C4-2B (cell line): ENCODE measurements at regions not wholly inside any gene's neighbourhood (a gene's known extent, or its start where the extent isn't known, plus 50 kb on each side); places are given as distances from the start of the nearest gene placed in this dataset.

Source experiments
- ZFX ChIP-seq: fragments of 450-650 bp; IDR thresholded peaks from 2 replicates; pipeline ENCODE4 v1.6.1; 2017
- TF ChIP-seq, protein P1 (sequence below): fragments of 450-650 bp; conservative IDR thresholded peaks from 2 replicates; pipeline ENCODE4 v1.5.1; 2017; ENCODE audit warnings: mild to moderate bottlenecking

DNA sequence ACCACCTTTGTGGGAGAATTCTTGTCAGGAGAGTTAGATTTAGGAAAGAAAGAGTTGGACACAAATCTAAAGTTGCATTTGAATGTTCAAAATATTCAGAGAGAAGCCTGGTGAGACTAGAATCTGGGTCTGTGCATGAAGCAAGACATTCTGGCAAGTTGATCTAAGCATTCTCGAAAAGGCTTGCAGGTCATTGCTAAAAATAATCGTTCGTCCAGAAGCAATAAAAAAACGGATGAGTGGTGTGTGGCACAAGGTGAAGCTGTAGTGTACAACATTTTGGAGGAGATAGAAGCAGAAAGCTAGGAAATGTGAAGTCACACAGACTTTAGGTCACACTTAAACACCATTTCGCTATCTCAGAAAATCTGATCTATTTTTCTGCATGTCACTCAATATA lies 114.9 kb upstream of the IFNGR1 start:
- TF ChIP-seq, protein P1, sequence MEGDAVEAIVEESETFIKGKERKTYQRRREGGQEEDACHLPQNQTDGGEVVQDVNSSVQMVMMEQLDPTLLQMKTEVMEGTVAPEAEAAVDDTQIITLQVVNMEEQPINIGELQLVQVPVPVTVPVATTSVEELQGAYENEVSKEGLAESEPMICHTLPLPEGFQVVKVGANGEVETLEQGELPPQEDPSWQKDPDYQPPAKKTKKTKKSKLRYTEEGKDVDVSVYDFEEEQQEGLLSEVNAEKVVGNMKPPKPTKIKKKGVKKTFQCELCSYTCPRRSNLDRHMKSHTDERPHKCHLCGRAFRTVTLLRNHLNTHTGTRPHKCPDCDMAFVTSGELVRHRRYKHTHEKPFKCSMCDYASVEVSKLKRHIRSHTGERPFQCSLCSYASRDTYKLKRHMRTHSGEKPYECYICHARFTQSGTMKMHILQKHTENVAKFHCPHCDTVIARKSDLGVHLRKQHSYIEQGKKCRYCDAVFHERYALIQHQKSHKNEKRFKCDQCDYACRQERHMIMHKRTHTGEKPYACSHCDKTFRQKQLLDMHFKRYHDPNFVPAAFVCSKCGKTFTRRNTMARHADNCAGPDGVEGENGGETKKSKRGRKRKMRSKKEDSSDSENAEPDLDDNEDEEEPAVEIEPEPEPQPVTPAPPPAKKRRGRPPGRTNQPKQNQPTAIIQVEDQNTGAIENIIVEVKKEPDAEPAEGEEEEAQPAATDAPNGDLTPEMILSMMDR: no peak
- no peak for TF ChIP-seq ZFX
